HG03280 (cell line): ENCODE measurements at regions not wholly inside any gene's neighbourhood (a gene's known extent, or its start where the extent isn't known, plus 50 kb on each side); places are given as distances from the start of the nearest gene placed in this dataset.

Source experiments
- ATAC-seq: cut with Tn5 transposase; IDR thresholded peaks from one replicate; pipeline ENCODE4 v1.9.1; 2021; ENCODE audit warnings: mild to moderate bottlenecking, moderate library complexity; ENCODE audit not compliant: unreplicated experiment

- no peak for ATAC-seq
Measured at GRCh38 chr5:62690421-62690820, 111.8 kb downstream of the LRRC70 start.

GRCh38 chr5:62689599-62690368 lies 111.2 kb downstream of the LRRC70 start:
- no peak for ATAC-seq

GRCh38 chr5:62686692-62687091 lies 108.1 kb downstream of the LRRC70 start:
- no peak for ATAC-seq

DNA sequence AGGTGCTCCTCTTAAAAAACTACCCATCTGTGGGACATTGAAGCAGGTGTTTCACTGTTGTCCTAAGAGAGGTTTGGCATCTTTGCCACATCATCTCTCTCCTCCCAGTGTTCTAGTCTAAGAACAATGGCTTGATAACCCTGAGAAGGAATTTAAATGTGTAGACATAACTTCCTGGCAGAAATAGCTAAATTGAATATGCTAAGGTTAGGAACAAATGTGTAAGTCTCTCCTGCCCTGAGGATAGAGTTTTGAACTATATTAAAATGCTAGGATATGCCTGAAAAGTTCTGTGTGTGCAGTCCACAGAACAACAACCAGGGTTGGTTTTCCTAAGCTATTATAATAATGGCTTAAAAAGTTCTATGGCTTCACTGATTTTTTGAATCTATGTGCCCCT lies 106.6 kb downstream of the LRRC70 start:
- no peak for ATAC-seq

DNA sequence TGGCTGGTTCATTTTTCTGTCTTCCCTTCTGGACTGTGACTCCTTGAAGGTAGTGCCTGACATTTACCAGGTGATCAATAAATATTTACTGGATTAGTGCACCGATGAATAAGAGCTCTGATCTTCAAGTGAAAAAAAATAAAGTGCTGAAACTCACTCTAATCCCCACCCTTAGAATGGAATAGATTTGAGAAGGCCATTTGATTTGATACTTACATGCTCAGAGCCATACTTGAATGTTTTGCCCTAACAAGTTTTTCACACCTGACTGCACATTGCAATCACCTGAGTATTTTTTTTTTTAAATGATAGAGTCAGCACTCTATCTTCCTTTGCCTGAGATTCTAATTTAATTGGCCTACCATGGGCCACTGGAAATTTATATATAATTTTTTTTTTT lies 105.7 kb downstream of the LRRC70 start:
- ATAC-seq = no peak

GRCh38 chr5:62682059-62682458 lies 103.4 kb downstream of the LRRC70 start:
- ATAC-seq = no peak

DNA sequence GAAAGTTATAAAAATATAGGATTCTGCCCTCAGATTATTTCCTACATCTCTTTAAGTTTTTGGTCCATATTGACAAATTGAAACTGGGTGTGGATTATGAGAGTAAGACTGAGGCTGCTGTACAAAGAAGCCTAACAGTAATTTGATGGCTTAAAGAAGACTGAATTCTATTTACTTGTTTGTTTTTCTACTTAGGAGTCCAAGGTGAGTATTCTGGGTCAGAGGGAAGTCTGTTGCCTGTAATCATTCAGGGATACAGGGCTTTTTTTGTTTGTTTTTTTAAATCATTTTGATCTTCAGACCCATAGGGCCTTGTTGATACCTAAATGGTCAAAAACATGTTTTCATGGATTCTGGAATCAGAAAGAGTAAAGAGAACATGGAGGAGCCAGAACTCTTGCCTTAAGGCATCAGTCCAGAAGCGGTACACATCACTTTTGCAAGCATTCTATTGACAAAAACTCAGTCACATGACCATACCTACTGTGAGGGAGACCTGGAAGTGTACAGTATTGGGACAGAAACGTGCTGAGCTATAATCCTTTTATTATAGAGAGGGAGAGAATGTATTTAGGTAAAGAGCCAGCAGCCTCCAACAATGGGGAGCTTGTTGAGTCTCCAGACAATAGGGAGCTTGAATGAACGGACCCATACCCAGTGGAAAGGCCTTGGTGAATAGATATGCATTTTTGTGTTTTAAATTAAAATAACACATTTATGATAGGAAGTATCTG lies 102.7 kb downstream of the LRRC70 start:
- ATAC-seq = no peak

- no peak for ATAC-seq
Measured at GRCh38 chr5:62680121-62680520, 101.5 kb downstream of the LRRC70 start.
